ENCODE measurements at regions not wholly inside any gene's neighbourhood (a gene's known extent, or its start where the extent isn't known, plus 50 kb on each side); places are given as distances from the start of the nearest gene placed in this dataset.
"Not testable (repeated sequence)": the region's sequence is repeated elsewhere in the genome, so short reads cannot be mapped to it uniquely, and the experiment has no call there.

GRCh38 chr13:86253497-86253896, 454.3 kb upstream of the SLITRK6 start:
- DNase-seq (ENCODE audit: low spot score): not testable (repeated sequence)

GRCh38 chr13:86255820-86256219, 456.6 kb upstream of the SLITRK6 start:
- not testable (repeated sequence) for DNase-seq (ENCODE audit: low spot score)

GRCh38 chr13:86269511-86269910, 470.3 kb upstream of the SLITRK6 start:
- DNase-seq (ENCODE audit: low spot score): no peak

- DNase-seq (ENCODE audit: low spot score): peak; percentile 13
Measured at GRCh38 chr13:86282442-86282841, 483.2 kb upstream of the SLITRK6 start.

- no peak for DNase-seq (ENCODE audit: low spot score)
Measured at GRCh38 chr13:86283031-86283430, 483.8 kb upstream of the SLITRK6 start.

- no peak for DNase-seq (ENCODE audit: low spot score)
Measured at GRCh38 chr13:86298725-86299124, 499.5 kb upstream of the SLITRK6 start.

- DNase-seq (ENCODE audit: low spot score): no peak
Measured at GRCh38 chr13:86299128-86299527, 499.9 kb upstream of the SLITRK6 start.

- DNase-seq (ENCODE audit: low spot score): no peak
Measured at GRCh38 chr13:86309881-86310280, 510.7 kb upstream of the SLITRK6 start.

- no peak for DNase-seq (ENCODE audit: low spot score)
Measured at GRCh38 chr13:86313421-86313820, 514.2 kb upstream of the SLITRK6 start.

- DNase-seq (ENCODE audit: low spot score): no peak
Measured at GRCh38 chr13:86318450-86318849, 519.2 kb upstream of the SLITRK6 start.

GRCh38 chr13:86324191-86324590, 525.0 kb upstream of the SLITRK6 start:
- DNase-seq (ENCODE audit: low spot score): no peak

GRCh38 chr13:86355301-86355700, 556.1 kb upstream of the SLITRK6 start:
- DNase-seq (ENCODE audit: low spot score): no peak

- no peak for DNase-seq (ENCODE audit: low spot score)
Measured at GRCh38 chr13:86357106-86357505, 557.9 kb upstream of the SLITRK6 start.

- DNase-seq (ENCODE audit: low spot score): not testable (repeated sequence)
Measured at GRCh38 chr13:86363749-86364148, 564.5 kb upstream of the SLITRK6 start.

- no peak for DNase-seq (ENCODE audit: low spot score)
Measured at GRCh38 chr13:86368924-86369323, 569.7 kb upstream of the SLITRK6 start.

GRCh38 chr13:86377451-86377850, 578.2 kb upstream of the SLITRK6 start:
- DNase-seq (ENCODE audit: low spot score): no peak

- no peak for DNase-seq (ENCODE audit: low spot score)
Measured at GRCh38 chr13:86378628-86379027, 579.4 kb upstream of the SLITRK6 start.

GRCh38 chr13:86383151-86383550, 583.9 kb upstream of the SLITRK6 start:
- no peak for DNase-seq (ENCODE audit: low spot score)

- no peak for DNase-seq (ENCODE audit: low spot score)
Measured at GRCh38 chr13:86383561-86383960, 584.3 kb upstream of the SLITRK6 start.

GRCh38 chr13:86397635-86398034, 598.4 kb upstream of the SLITRK6 start:
- DNase-seq (ENCODE audit: low spot score): no peak

GRCh38 chr13:86399572-86399971, 600.4 kb upstream of the SLITRK6 start:
- DNase-seq (ENCODE audit: low spot score): no peak

GRCh38 chr13:86402500-86402899, 603.3 kb upstream of the SLITRK6 start:
- no peak for DNase-seq (ENCODE audit: low spot score)

GRCh38 chr13:86403181-86403580, 604.0 kb upstream of the SLITRK6 start:
- no peak for DNase-seq (ENCODE audit: low spot score)

- DNase-seq (ENCODE audit: low spot score): no peak
Measured at GRCh38 chr13:86409466-86410241, 610.4 kb upstream of the SLITRK6 start.
